ENCODE measurements at regions not wholly inside any gene's neighbourhood (a gene's known extent, or its start where the extent isn't known, plus 50 kb on each side); places are given as distances from the start of the nearest gene placed in this dataset.

- TF ChIP-seq SIN3A (IDR thresholded peaks at IDR 0.05; ENCODE audit: borderline replicate concordance, insufficient read depth, low read depth, low read length) (no peak), POLR2AphosphoS5 (IDR thresholded peaks at IDR 0.05; ENCODE audit: low read depth, low read length) (no peak), CTCF (IDR thresholded peaks at IDR 0.05) (no peak), REST (IDR thresholded peaks at IDR 0.05; ENCODE audit: insufficient read depth in 1 of 2, low read depth in 2 of 2, low read length in 1 of 2) (no peak), TCF7L2 (IDR thresholded peaks at IDR 0.05; ENCODE audit: low read depth, low read length) (no peak)
- Histone ChIP-seq H3K27me3 (ENCODE audit: control insufficient read depth, insufficient read depth, low read length) (no peaks in the 10 kb centered on the region), H3K36me3 (ENCODE audit: control insufficient read depth, insufficient read depth, low read length) (no peaks in the 10 kb centered on the region), H3K4me1 (ENCODE audit: control insufficient read depth, insufficient read depth, low read length) (no peaks in the 10 kb centered on the region), H3K9me3 (ENCODE audit: control insufficient read depth, insufficient read depth, low read depth, low read length) (no peaks in the 10 kb centered on the region; the same call in 1 of the 2 replicates), H3K4me3 (ENCODE audit: low read depth in 2 of 2, low read length in 2 of 2) (no peak overlapping the region), H3K27ac (ENCODE audit: low read length) (no peak overlapping the region)
- no peak for ATAC-seq
- intact Hi-C loops (cut with micrococcal nuclease; ENCODE audit: unreplicated experiment) (no loop called here), in situ Hi-C loops (cut with HindIII; ENCODE audit: low pct_unique_long_range_greater_than_20kb, low sequenced_read_pairs) (no loop called here)
- no TSS peak for BruUV-seq (replicated peaks)
- DNase-seq (ENCODE audit: low read depth, low spot score) = no peak
- ChIA-PET POLR2A (no interaction called here), CTCF (no interaction called here)
These were observed 234.5 kb upstream of the MAN1A1 start for GRCh38 chr6:119584088-119584487.

GRCh38 chr6:119581220-119581619, 231.7 kb upstream of the MAN1A1 start:
- in situ Hi-C loops (cut with HindIII; ENCODE audit: low pct_unique_long_range_greater_than_20kb, low sequenced_read_pairs) (no loop called here), intact Hi-C loops (cut with micrococcal nuclease; ENCODE audit: unreplicated experiment) (no loop called here)
- no peak for DNase-seq (ENCODE audit: low read depth, low spot score)
- ChIA-PET CTCF (no interaction called here), POLR2A (no interaction called here)
- Histone ChIP-seq H3K27me3 (ENCODE audit: control insufficient read depth, insufficient read depth, low read length) (no peaks in the 10 kb centered on the region), H3K4me3 (ENCODE audit: low read depth in 2 of 2, low read length in 2 of 2) (no peak overlapping the region), H3K36me3 (ENCODE audit: control insufficient read depth, insufficient read depth, low read length) (no peaks in the 10 kb centered on the region), H3K9me3 (ENCODE audit: control insufficient read depth, insufficient read depth, low read depth, low read length) (peaks cover 5% of the 10 kb centered on the region; the same call in 1 of the 2 replicates), H3K4me1 (ENCODE audit: control insufficient read depth, insufficient read depth, low read length) (no peaks in the 10 kb centered on the region), H3K27ac (ENCODE audit: low read length) (no peak overlapping the region)
- BruUV-seq (replicated peaks) = no TSS peak
- no peak for TF ChIP-seq SIN3A (IDR thresholded peaks at IDR 0.05; ENCODE audit: borderline replicate concordance, insufficient read depth, low read depth, low read length)
- TF ChIP-seq TCF7L2 (IDR thresholded peaks at IDR 0.05; ENCODE audit: low read depth, low read length) = no peak
- no peak for TF ChIP-seq POLR2AphosphoS5 (IDR thresholded peaks at IDR 0.05; ENCODE audit: low read depth, low read length)
- TF ChIP-seq CTCF (IDR thresholded peaks at IDR 0.05) = no peak
- no peak for TF ChIP-seq REST (IDR thresholded peaks at IDR 0.05; ENCODE audit: insufficient read depth in 1 of 2, low read depth in 2 of 2, low read length in 1 of 2)
- ATAC-seq = no peak
